ENCODE measurements at regions not wholly inside any gene's neighbourhood (a gene's known extent, or its start where the extent isn't known, plus 50 kb on each side); places are given as distances from the start of the nearest gene placed in this dataset.
A peak's percentile ranks its signal among the peaks of the same experiment; 100 is the strongest.
"Not testable (repeated sequence)": the region's sequence is repeated elsewhere in the genome, so short reads cannot be mapped to it uniquely, and the experiment has no call there.

DNA sequence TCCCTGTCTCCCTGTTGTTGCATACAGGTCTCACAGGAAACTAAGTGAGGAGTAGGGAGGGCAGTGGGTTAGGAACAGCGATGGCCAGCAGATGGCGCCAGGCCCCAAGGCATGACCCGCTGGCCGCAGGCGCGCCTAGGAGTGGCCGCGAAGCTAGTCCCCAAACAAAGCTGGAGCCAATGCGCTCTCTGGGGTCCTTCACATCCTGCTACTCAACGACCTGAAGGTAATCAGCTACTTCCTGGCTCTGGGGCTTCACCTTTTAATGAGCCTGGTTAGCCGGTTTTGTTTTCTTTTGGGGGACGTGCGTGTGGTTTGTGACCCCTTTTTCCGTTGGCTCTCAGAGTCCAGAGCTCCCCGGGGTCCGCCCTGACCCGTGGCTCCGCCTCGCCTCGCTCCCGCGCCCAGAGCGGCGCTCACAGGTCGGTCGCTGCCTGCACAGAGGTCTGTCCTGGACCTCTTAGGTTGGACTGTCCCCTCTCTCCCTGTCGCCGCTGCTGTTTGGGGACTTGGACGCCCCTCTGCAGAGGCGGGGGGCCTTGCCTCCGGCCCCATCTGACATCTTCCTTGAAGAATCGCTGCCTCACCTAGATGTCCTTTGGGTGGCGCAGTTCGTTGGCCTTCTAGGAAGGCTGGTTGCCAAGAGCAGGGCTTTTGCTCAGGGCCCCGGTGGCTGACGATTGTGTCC is 62.2 kb upstream of the GTF3A start:
- peak overlapping the region; percentile 67 for H3K4me3 ChIP-seq
- H3K36me3 ChIP-seq = no peaks in the 10 kb centered on the region
- H3K9ac ChIP-seq = peak overlapping the region; percentile 63
- peak overlapping the region; percentile 95 for H3K4me2 ChIP-seq
- no peaks in the 10 kb centered on the region for H3K9me3 ChIP-seq
- no peak overlapping the region for H3K27ac ChIP-seq
- peaks cover 9% of the 10 kb centered on the region for H3K27me3 ChIP-seq
- H4K20me1 ChIP-seq = no peaks in the 10 kb centered on the region
- peaks cover 8% of the 10 kb centered on the region; the same call in 1 of the 2 replicates for H3K4me1 ChIP-seq
- no peak for TF ChIP-seq Cebpa-rat (IDR thresholded peaks at IDR 0.05)

DNA sequence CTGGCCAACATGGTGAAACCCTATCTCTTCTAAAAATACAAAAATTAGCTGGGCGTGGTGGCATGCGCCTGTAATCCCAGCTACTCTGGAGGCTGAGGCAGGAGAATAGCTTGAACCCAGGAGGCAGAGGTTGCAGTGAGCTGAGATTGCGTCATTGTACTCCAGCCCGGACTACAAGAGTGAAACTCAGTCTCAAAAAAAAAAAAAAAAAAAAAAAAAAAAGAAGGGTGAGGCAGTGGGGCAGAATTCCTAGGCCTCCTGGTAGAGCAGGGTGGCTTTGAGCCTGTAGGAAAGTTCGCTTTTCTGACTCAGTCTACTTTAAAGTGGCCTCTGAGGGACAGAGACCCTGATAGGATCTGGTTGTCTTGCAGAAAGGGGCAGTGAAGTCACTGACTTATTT is 60.8 kb upstream of the GTF3A start:
- not testable (repeated sequence) for H3K9ac ChIP-seq, H3K36me3 ChIP-seq, H4K20me1 ChIP-seq, H3K27ac ChIP-seq, H3K4me2 ChIP-seq, H3K9me3 ChIP-seq, H3K4me1 ChIP-seq, H3K27me3 ChIP-seq, H3K4me3 ChIP-seq

DNA sequence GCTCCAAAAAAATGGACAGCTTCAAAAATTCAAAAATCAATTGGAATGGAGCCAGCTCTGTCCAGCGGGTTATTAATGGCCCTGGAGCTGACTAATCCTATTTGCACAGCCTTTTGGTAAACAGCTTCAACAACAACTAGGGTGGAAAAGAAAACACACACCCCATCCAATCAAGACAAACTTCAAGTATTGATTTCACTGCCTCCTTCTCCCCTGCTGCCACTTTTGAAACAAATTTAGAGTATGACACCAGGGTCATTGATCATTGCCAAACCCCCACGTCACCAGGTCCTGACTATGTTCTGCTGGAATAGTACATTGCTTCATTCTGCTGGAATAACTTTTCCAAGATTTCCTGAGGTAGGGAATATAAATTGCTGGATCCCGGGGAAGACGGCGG is 56.8 kb upstream of the GTF3A start:
- no peaks in the 10 kb centered on the region for H3K9me3 ChIP-seq
- no peak overlapping the region for H3K9ac ChIP-seq
- no peak for TF ChIP-seq Cebpa-rat (IDR thresholded peaks at IDR 0.05)
- no peak overlapping the region for H3K27ac ChIP-seq
- H3K27me3 ChIP-seq = peaks cover 4% of the 10 kb centered on the region
- H3K4me1 ChIP-seq = peaks cover under 1% of the 10 kb centered on the region; the same call in 1 of the 2 replicates
- H3K4me2 ChIP-seq = no peak overlapping the region
- no peaks in the 10 kb centered on the region for H3K36me3 ChIP-seq
- no peaks in the 10 kb centered on the region for H4K20me1 ChIP-seq
- no peak overlapping the region for H3K4me3 ChIP-seq

DNA sequence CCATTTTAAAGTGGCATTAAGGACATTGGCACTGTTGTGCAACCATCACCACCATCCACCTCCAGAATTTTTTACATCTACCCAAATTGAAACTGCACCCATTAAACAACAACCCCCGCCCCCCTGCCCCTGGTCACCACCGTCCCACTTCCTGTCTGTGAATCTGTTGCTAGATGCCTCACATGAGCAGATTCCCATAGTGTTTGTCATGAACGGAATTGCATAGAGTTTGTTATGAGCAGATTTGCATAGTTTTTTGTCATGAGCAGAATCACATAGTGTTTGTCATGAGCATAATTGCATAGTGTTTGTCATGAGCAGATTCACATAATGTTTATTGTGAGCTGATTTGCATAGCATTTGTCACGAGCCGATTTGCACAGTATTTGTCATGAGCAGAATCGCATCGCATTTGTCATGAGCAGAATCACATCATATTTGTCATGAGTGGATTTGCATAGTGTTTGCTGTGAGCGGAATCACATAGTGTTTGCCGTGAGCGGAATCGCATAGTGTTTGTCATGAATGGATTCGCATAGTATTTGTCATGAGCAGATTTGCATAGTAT is 54.0 kb upstream of the GTF3A start:
- Histone ChIP-seq H3K27ac (no peak overlapping the region), H3K4me1 (no peaks in the 10 kb centered on the region), H3K9ac (no peak overlapping the region), H3K27me3 (no peaks in the 10 kb centered on the region), H3K4me2 (no peak overlapping the region), H3K9me3 (no peaks in the 10 kb centered on the region), H3K36me3 (no peaks in the 10 kb centered on the region), H4K20me1 (no peaks in the 10 kb centered on the region), H3K4me3 (no peak overlapping the region)
- TF ChIP-seq Cebpa-rat (IDR thresholded peaks at IDR 0.05) = no peak

DNA sequence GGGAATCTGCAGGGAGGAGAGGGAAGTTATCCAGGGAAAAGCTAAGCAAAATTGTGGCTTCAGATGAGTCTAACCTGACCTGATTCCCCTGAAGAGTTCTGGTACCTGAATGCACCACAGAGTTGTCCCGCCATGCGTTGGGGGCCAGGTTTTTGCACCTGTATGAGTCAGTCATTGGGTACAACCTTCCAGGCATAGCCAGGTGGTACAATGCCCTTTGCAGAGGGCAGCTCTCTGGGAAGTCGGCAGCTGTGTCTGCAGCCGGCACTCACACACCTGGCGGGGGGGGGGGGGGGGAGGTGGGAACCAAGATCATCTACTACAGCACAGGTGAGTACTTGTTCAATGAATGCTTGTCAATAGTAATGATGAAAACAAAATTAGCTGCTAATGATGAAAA is 52.5 kb upstream of the GTF3A start:
- no peaks in the 10 kb centered on the region for H4K20me1 ChIP-seq
- no peak overlapping the region for H3K4me2 ChIP-seq
- H3K4me1 ChIP-seq = no peaks in the 10 kb centered on the region
- no peak overlapping the region for H3K9ac ChIP-seq
- H3K27ac ChIP-seq = no peak overlapping the region
- TF ChIP-seq Cebpa-rat (IDR thresholded peaks at IDR 0.05) = no peak
- no peaks in the 10 kb centered on the region for H3K9me3 ChIP-seq
- H3K4me3 ChIP-seq = no peak overlapping the region
- H3K27me3 ChIP-seq = no peaks in the 10 kb centered on the region
- H3K36me3 ChIP-seq = no peaks in the 10 kb centered on the region

GRCh38 chr13:27372896-27373295 is 51.5 kb upstream of the GTF3A start:
- H3K4me1 ChIP-seq = no peaks in the 10 kb centered on the region
- H3K27ac ChIP-seq = no peak overlapping the region
- H3K27me3 ChIP-seq = no peaks in the 10 kb centered on the region
- no peak overlapping the region for H3K9ac ChIP-seq
- H3K4me3 ChIP-seq = no peak overlapping the region
- no peaks in the 10 kb centered on the region for H4K20me1 ChIP-seq
- H3K9me3 ChIP-seq = no peaks in the 10 kb centered on the region
- no peaks in the 10 kb centered on the region for H3K36me3 ChIP-seq
- no peak for TF ChIP-seq Cebpa-rat (IDR thresholded peaks at IDR 0.05)
- H3K4me2 ChIP-seq = no peak overlapping the region

DNA sequence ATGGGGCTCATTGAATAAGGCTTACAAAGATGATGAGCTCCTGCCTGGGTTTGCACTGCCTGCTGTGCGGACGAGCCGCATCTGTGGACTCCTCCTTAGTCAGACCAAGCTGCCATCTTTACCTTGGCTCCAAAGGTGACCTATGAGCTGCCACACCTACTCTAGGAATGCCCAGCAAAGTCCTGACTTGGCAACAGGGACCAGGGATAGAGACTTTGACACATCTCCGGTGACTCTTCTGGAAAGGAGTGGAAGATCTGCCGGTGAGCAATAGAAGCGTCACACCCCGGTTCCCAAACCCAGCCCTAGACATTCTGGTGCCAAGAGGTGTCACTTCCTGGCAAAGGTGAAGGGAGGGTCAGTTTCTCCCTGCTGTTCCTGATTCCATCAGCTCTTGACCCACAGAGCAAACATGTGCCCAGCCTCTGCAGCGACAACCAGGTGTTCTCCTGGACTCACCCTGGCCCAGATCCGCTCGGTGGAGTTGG is 50.2 kb upstream of the GTF3A start:
- H3K9ac ChIP-seq = no peak overlapping the region
- H3K36me3 ChIP-seq = no peaks in the 10 kb centered on the region
- H4K20me1 ChIP-seq = no peaks in the 10 kb centered on the region
- H3K27ac ChIP-seq = no peak overlapping the region
- no peaks in the 10 kb centered on the region for H3K4me1 ChIP-seq
- no peak overlapping the region for H3K4me3 ChIP-seq
- no peaks in the 10 kb centered on the region for H3K9me3 ChIP-seq
- H3K4me2 ChIP-seq = no peak overlapping the region
- no peak for TF ChIP-seq Cebpa-rat (IDR thresholded peaks at IDR 0.05)
- no peaks in the 10 kb centered on the region for H3K27me3 ChIP-seq
